HL-60 (cell line): ENCODE measurements at regions not wholly inside any gene's neighbourhood (a gene's known extent, or its start where the extent isn't known, plus 50 kb on each side); places are given as distances from the start of the nearest gene placed in this dataset.

Experiments
- DNase-seq, 2 experiments: peaks; one replicate each; pipeline ENCODE4 v3.0.0-alpha.2; 2010 to 2020; ENCODE audit warnings: low read depth in 1 of 2, low spot score in 1 of 2
- H3K27ac ChIP-seq: fragments of 250-450 bp; sonication (Bioruptor Pico); replicated peaks from 2 replicates; pipeline ENCODE4 v1.5.1; 2020; ENCODE audit warnings: mild to moderate bottlenecking, moderate library complexity
- H3K27me3 ChIP-seq: fragments of 250-450 bp; sonication (Bioruptor Pico); 2 replicates; pipeline ENCODE4 v1.5.1; 2021; ENCODE audit warnings: mild to moderate bottlenecking, moderate library complexity; ENCODE audit not compliant: insufficient read depth, poor library complexity, severe bottlenecking
- H3K4me3 ChIP-seq: replicated peaks from 2 replicates; pipeline ENCODE4 v1.5.1; 2011; ENCODE audit warnings: mild to moderate bottlenecking, control low read depth, low read length; ENCODE audit not compliant: insufficient read depth
- GABPA ChIP-seq: IDR thresholded peaks from 2 replicates; pipeline ENCODE4 v1.6.1; 2012; ENCODE audit warnings: low read depth
- POLR2AphosphoS5 ChIP-seq: IDR thresholded peaks from 2 replicates; pipeline ENCODE4 v1.6.1; 2012; ENCODE audit warnings: low read depth
- SPI1 ChIP-seq: IDR thresholded peaks from 2 replicates; pipeline ENCODE4 v1.6.1; 2012; ENCODE audit warnings: low read depth, mild to moderate bottlenecking, borderline replicate concordance
- TF ChIP-seq, protein P1 (sequence below): IDR thresholded peaks from one replicate; pipeline ENCODE4 v1.5.1; 2011; ENCODE audit warnings: low read length, control low read depth, inconsistent platforms; ENCODE audit not compliant: insufficient read depth
- TF ChIP-seq, protein P2 (sequence below): IDR thresholded peaks from 2 replicates; pipeline ENCODE4 v1.6.1; 2012; ENCODE audit warnings: low read depth; ENCODE audit not compliant: insufficient replicate concordance

DNA sequence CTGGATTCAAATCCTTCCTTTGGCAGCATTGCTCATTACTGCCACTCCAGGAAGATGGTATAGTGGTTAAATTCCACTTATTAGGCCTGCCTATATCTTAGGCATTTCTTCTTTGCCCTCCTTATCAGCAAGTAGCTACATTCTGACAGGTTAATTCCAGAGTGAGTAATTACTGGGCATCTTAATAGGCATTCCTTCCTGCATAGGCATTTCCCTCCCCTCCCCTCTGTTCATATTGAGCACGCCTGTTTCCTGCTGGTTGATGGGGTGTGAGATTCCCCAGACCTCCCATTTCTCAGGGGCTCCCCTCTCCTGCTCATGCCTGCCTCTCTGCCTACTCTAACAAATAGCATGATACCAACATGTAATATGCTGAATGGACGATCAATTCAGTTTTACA, 305.9 kb downstream of the CYLC2 start:
- DNase-seq = no peak
- no peak for TF ChIP-seq GABPA
- TF ChIP-seq, protein P1, sequence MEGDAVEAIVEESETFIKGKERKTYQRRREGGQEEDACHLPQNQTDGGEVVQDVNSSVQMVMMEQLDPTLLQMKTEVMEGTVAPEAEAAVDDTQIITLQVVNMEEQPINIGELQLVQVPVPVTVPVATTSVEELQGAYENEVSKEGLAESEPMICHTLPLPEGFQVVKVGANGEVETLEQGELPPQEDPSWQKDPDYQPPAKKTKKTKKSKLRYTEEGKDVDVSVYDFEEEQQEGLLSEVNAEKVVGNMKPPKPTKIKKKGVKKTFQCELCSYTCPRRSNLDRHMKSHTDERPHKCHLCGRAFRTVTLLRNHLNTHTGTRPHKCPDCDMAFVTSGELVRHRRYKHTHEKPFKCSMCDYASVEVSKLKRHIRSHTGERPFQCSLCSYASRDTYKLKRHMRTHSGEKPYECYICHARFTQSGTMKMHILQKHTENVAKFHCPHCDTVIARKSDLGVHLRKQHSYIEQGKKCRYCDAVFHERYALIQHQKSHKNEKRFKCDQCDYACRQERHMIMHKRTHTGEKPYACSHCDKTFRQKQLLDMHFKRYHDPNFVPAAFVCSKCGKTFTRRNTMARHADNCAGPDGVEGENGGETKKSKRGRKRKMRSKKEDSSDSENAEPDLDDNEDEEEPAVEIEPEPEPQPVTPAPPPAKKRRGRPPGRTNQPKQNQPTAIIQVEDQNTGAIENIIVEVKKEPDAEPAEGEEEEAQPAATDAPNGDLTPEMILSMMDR = no peak
- TF ChIP-seq, protein P2, sequence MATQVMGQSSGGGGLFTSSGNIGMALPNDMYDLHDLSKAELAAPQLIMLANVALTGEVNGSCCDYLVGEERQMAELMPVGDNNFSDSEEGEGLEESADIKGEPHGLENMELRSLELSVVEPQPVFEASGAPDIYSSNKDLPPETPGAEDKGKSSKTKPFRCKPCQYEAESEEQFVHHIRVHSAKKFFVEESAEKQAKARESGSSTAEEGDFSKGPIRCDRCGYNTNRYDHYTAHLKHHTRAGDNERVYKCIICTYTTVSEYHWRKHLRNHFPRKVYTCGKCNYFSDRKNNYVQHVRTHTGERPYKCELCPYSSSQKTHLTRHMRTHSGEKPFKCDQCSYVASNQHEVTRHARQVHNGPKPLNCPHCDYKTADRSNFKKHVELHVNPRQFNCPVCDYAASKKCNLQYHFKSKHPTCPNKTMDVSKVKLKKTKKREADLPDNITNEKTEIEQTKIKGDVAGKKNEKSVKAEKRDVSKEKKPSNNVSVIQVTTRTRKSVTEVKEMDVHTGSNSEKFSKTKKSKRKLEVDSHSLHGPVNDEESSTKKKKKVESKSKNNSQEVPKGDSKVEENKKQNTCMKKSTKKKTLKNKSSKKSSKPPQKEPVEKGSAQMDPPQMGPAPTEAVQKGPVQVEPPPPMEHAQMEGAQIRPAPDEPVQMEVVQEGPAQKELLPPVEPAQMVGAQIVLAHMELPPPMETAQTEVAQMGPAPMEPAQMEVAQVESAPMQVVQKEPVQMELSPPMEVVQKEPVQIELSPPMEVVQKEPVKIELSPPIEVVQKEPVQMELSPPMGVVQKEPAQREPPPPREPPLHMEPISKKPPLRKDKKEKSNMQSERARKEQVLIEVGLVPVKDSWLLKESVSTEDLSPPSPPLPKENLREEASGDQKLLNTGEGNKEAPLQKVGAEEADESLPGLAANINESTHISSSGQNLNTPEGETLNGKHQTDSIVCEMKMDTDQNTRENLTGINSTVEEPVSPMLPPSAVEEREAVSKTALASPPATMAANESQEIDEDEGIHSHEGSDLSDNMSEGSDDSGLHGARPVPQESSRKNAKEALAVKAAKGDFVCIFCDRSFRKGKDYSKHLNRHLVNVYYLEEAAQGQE = no peak
- no peak for TF ChIP-seq POLR2AphosphoS5
- TF ChIP-seq SPI1 = no peak
- Histone ChIP-seq H3K27ac (no peak overlapping the region), H3K4me3 (no peak overlapping the region), H3K27me3 (no peaks in the 10 kb centered on the region)

DNA sequence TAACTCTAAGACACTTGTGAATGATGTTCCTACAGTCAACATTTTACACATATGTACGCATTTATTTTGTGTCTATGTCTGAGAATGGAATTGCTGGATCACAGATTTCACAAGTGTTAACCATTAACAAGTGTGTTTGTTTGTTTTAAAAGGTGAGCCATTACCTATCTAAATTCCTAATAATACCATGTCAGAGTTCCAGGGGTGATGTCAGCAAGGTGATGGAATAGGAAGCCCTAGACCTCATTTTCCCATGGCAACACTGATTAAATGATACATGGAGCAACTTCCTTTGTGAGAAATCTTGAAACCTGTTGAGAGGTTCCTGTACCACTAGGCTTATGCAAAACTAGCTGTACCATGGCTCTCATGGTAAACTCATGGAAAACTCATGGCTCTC, 309.7 kb downstream of the CYLC2 start:
- Histone ChIP-seq H3K4me3 (no peak overlapping the region), H3K27ac (no peak overlapping the region)
- DNase-seq = no peak

DNA sequence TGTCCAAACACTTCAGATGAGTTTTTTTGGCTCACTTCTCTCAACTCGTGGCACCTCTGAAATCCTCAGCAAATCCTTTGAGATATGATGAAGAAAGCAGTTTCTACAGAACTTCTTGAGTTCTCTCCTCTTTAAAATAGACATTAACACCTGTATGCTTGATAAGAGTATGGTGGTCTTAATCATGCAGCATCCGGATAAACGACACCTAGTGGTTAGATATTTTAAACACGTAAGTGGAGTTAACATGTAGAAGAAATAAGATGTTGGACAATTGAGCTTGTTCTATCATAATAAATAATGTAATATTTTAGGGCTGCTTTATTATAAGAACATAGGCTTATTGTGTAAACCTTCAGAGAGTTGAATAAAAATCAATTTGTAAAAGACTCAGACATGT, 324.8 kb downstream of the CYLC2 start:
- DNase-seq = no peak
- Histone ChIP-seq H3K4me3 (no peak overlapping the region), H3K27me3 (no peaks in the 10 kb centered on the region), H3K27ac (no peak overlapping the region)
- TF ChIP-seq GABPA (no peak), POLR2AphosphoS5 (no peak)

More for the DNA sequence above, 309.7 kb downstream of the CYLC2 start:
- H3K27me3 ChIP-seq = no peaks in the 10 kb centered on the region
- TF ChIP-seq SPI1 (no peak), POLR2AphosphoS5 (no peak)
- TF ChIP-seq, protein P2 = no peak

DNA sequence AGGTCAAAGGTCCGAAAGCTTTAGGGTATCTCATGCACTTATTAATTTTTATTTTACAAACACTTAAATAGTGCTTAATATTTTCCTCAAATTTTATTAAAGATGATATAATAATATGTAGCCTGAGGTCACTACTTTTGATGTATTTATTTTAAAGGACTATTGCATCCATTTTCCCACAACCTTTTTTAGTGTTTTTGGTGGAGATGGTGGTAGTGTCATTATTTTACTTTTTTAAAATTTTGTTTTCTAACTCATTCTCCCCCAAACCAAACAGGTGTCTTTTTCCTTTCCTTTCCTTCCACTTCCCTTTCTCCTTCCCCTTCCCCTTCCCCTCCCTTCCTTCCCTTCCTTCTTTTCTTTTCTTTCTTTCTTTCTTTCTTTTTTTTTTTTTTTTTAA, 328.6 kb downstream of the CYLC2 start:
- H3K27me3 ChIP-seq = no peaks in the 10 kb centered on the region
- no peak overlapping the region for H3K4me3 ChIP-seq
- H3K27ac ChIP-seq = no peak overlapping the region
- DNase-seq = no peak
- no peak for TF ChIP-seq GABPA

DNA sequence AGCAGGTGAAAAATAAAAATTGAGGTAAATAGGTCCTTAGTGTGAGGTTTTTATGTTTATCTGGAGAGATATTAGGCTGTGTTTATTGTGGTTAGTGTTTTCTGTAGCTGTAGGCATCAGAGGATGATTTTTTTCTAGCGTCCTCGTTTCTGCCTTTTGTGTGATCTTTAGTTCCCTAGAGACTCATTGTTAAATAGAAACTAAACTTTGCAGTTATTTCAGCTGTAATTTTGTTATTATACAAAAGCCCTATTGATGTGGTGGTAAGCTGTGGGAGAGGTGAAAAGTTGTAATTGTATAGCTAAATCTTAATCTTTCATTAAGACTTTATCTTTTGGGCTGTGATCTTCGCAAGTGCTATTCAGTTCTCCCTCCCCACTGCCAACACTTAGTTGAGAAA, 340.3 kb downstream of the CYLC2 start:
- Histone ChIP-seq H3K27me3 (no peaks in the 10 kb centered on the region), H3K4me3 (no peak overlapping the region), H3K27ac (no peak overlapping the region)
- TF ChIP-seq, protein P2 = no peak
- TF ChIP-seq, protein P1 = no peak
- TF ChIP-seq GABPA = no peak
- no peak for TF ChIP-seq SPI1
- no peak for TF ChIP-seq POLR2AphosphoS5
- no peak for DNase-seq
